ENCODE measurements at regions not wholly inside any gene's neighbourhood (a gene's known extent, or its start where the extent isn't known, plus 50 kb on each side); places are given as distances from the start of the nearest gene placed in this dataset.

GRCh38 chr3:150062492-150062891 lies 91.8 kb upstream of the PFN2 start:
- Histone ChIP-seq H3K9me3 (ENCODE audit: control insufficient read depth, low read depth, low read length) (no peaks in the 10 kb centered on the region), H3K4me1 (ENCODE audit: control insufficient read depth, extremely low read depth, insufficient read depth, low read length) (peaks cover 10% of the 10 kb centered on the region), H4K20me1 (ENCODE audit: control insufficient read depth, extremely low read depth, insufficient read depth, low read length) (no peaks in the 10 kb centered on the region), H3K9me1 (ENCODE audit: control insufficient read depth, extremely low read depth, insufficient read depth, low read length) (no peaks in the 10 kb centered on the region), H3K79me2 (ENCODE audit: control insufficient read depth, insufficient read depth, low read length) (no peaks in the 10 kb centered on the region), H3K27ac (ENCODE audit: control insufficient read depth, insufficient read depth, low read length) (peak overlapping the region; percentile 25), H3K36me3 (ENCODE audit: control insufficient read depth in 2 of 2, extremely low read depth in 1 of 2, insufficient read depth in 2 of 2, low read length in 2 of 2) (no peaks in the 10 kb centered on the region), H3K4me3 (ENCODE audit: control insufficient read depth in 2 of 3, extremely low read depth in 1 of 3, insufficient read depth in 2 of 3, low read depth in 1 of 3, low read length in 3 of 3) (peak overlapping the region in 2 of 3 experiments; percentile 3 to 23), H2AFZ (ENCODE audit: control insufficient read depth, low read length) (peak overlapping the region; percentile 79), H3K27me3 (ENCODE audit: control insufficient read depth, extremely low read depth, insufficient read depth, low read length) (no peaks in the 10 kb centered on the region), H3K9ac (ENCODE audit: control insufficient read depth, extremely low read depth, insufficient read depth, low read length) (peak overlapping the region; percentile 26), H3K4me2 (ENCODE audit: control insufficient read depth, extremely low read depth, insufficient read depth, low read depth, low read length) (peak overlapping the region; percentile 74)
- TF ChIP-seq CTCF (optimal IDR thresholded peaks at IDR 0.05 in 1 of 3, IDR thresholded peaks at IDR 0.05 in 1 of 3, conservative IDR thresholded peaks at IDR 0.05 in 1 of 3; ENCODE audit: extremely low read depth in 1 of 3, insufficient read depth in 2 of 3, low read length in 3 of 3) (no peak), EZH2 (IDR thresholded peaks at IDR 0.05; ENCODE audit: low read length) (no peak)
- dilution Hi-C loops (cut with MboI; ENCODE audit: extremely low pct_ligation_motif_present, low sequenced_read_pairs) = no loop called here
- no peak for DNase-seq (ENCODE audit: low read depth, low spot score)
- peak; percentile 80 for FAIRE-seq

- Histone ChIP-seq H3K27ac (ENCODE audit: control insufficient read depth, insufficient read depth, low read length) (no peak overlapping the region), H3K4me1 (ENCODE audit: control insufficient read depth, extremely low read depth, insufficient read depth, low read length) (peaks cover 10% of the 10 kb centered on the region), H3K9me1 (ENCODE audit: control insufficient read depth, extremely low read depth, insufficient read depth, low read length) (no peaks in the 10 kb centered on the region), H3K4me3 (ENCODE audit: control insufficient read depth in 2 of 3, extremely low read depth in 1 of 3, insufficient read depth in 2 of 3, low read depth in 1 of 3, low read length in 3 of 3) (no peak overlapping the region), H3K79me2 (ENCODE audit: control insufficient read depth, insufficient read depth, low read length) (no peaks in the 10 kb centered on the region), H3K9me3 (ENCODE audit: control insufficient read depth, low read depth, low read length) (no peaks in the 10 kb centered on the region), H2AFZ (ENCODE audit: control insufficient read depth, low read length) (no peak overlapping the region), H4K20me1 (ENCODE audit: control insufficient read depth, extremely low read depth, insufficient read depth, low read length) (no peaks in the 10 kb centered on the region), H3K9ac (ENCODE audit: control insufficient read depth, extremely low read depth, insufficient read depth, low read length) (no peak overlapping the region), H3K4me2 (ENCODE audit: control insufficient read depth, extremely low read depth, insufficient read depth, low read depth, low read length) (no peak overlapping the region), H3K27me3 (ENCODE audit: control insufficient read depth, extremely low read depth, insufficient read depth, low read length) (no peaks in the 10 kb centered on the region), H3K36me3 (ENCODE audit: control insufficient read depth in 2 of 2, extremely low read depth in 1 of 2, insufficient read depth in 2 of 2, low read length in 2 of 2) (no peaks in the 10 kb centered on the region)
- DNase-seq (ENCODE audit: low read depth, low spot score) (no peak), FAIRE-seq (no peak)
- TF ChIP-seq CTCF (optimal IDR thresholded peaks at IDR 0.05 in 1 of 3, IDR thresholded peaks at IDR 0.05 in 1 of 3, conservative IDR thresholded peaks at IDR 0.05 in 1 of 3; ENCODE audit: extremely low read depth in 1 of 3, insufficient read depth in 2 of 3, low read length in 3 of 3) = no peak
- TF ChIP-seq EZH2 (IDR thresholded peaks at IDR 0.05; ENCODE audit: low read length) = no peak
- dilution Hi-C loops (cut with MboI; ENCODE audit: extremely low pct_ligation_motif_present, low sequenced_read_pairs) = no loop called here
Observed at GRCh38 chr3:150061288-150062024, 90.8 kb upstream of the PFN2 start.
